GM12878 (cell line): ENCODE measurements at regions not wholly inside any gene's neighbourhood (a gene's known extent, or its start where the extent isn't known, plus 50 kb on each side); places are given as distances from the start of the nearest gene placed in this dataset.

Source experiments
- ATAC-seq: fragments of 200-7000 bp; cut with Tn5 transposase; 3 replicates; pipeline ENCODE4 v1.9.1; 2020; ENCODE audit warnings: mild to moderate bottlenecking, moderate library complexity
- BruUV-seq: library from RNA; stranded (reverse); fragments of 400-500 nt; replicated peaks from 2 replicates; lab custom pipeline; 2021; lab: Mats Ljungman, UMichigan
- CTCF ChIA-PET: fragments of 300-600 bp; sonication (Branson Sonifier 250); formaldehyde crosslinking; extraction: SDS; loops from one replicate; lab custom pipeline; 2021; ENCODE audit warnings: inconsistent platforms; lab: Yijun Ruan, JAX
- POLR2A ChIA-PET: fragments of 350-600 bp; formaldehyde crosslinking; extraction: SDS; loops from one replicate; lab custom pipeline; 2021; ENCODE audit warnings: inconsistent platforms; lab: Charles Lee
- RAD21 ChIA-PET: fragments of 300-600 bp; sonication (Branson Sonifier 250); formaldehyde crosslinking; loops from one replicate; lab custom pipeline; 2023; ENCODE audit warnings: antibody characterized with exemption; ENCODE audit not compliant: unreplicated experiment; lab: Charles Lee
- SMC1A ChIA-PET: fragments of 300-600 bp; sonication (Branson Sonifier 250); formaldehyde crosslinking; loops from one replicate; lab custom pipeline; 2023; ENCODE audit not compliant: unreplicated experiment, uncharacterized antibody; lab: Charles Lee
- DNase-seq: peaks from one replicate; pipeline ENCODE4 v3.0.0-alpha.2; 2011; ENCODE audit warnings: low read depth, low spot score
- FAIRE-seq: peaks from 3 replicates; lab custom pipeline; 2011; peaks lifted over from hg19 to GRCh38; lab: Jason Lieb, UNC
- H2AFZ ChIP-seq: 2 replicates; pipeline ENCODE4 v1.6.0; 2011; ENCODE audit warnings: low read depth, low read length, control low read depth; ENCODE audit not compliant: control insufficient read depth
- H3K27ac ChIP-seq: 2 replicates; pipeline ENCODE4 v1.5.1; 2011; ENCODE audit warnings: control low read depth; ENCODE audit not compliant: control insufficient read depth, insufficient read depth
- H3K27me3 ChIP-seq, 2 experiments: replicated peaks in 1 of 2; 2 replicates each; pipeline versions ENCODE4 v1.6.0 to v1.6.1; 2011; ENCODE audit warnings: low read length in 1 of 2; ENCODE audit not compliant: control insufficient read depth in 2 of 2, insufficient read depth in 2 of 2
- H3K36me3 ChIP-seq, 2 experiments: 2 replicates each; pipeline ENCODE4 v1.5.1; 2011; ENCODE audit warnings: low read length in 1 of 2; ENCODE audit not compliant: control insufficient read depth in 2 of 2, insufficient read depth in 2 of 2
- H3K4me1 ChIP-seq: 2 replicates; pipeline ENCODE4 v1.6.1; 2011; ENCODE audit warnings: mild to moderate bottlenecking, low read length, moderate library complexity, mixed read lengths; ENCODE audit not compliant: control insufficient read depth, insufficient read depth
- H3K4me2 ChIP-seq: 2 replicates; pipeline ENCODE4 v1.6.0; 2011; ENCODE audit warnings: control low read depth; ENCODE audit not compliant: control insufficient read depth, insufficient read depth
- H3K4me3 ChIP-seq: fragments of 200-600 bp; sonication (generic); 2 replicates; pipeline ENCODE4 v1.5.1; 2016
- H3K79me2 ChIP-seq: 2 replicates; pipeline ENCODE4 v1.6.0; 2011; ENCODE audit warnings: low read length; ENCODE audit not compliant: control insufficient read depth, insufficient read depth
- H3K9ac ChIP-seq: 2 replicates; pipeline ENCODE4 v1.8.0; 2011; ENCODE audit warnings: low read length, control low read depth, mixed read lengths; ENCODE audit not compliant: control insufficient read depth, insufficient read depth
- H3K9me3 ChIP-seq: replicated peaks from 3 replicates; pipeline ENCODE4 v1.5.1; 2011; ENCODE audit warnings: mild to moderate bottlenecking, low read length; ENCODE audit not compliant: control insufficient read depth, insufficient read depth
- H4K20me1 ChIP-seq: 2 replicates; pipeline ENCODE4 v1.6.0; 2011; ENCODE audit not compliant: control insufficient read depth, insufficient read depth
- ATF7 ChIP-seq: fragments of 450-650 bp; IDR thresholded peaks from 2 replicates; pipeline ENCODE4 v1.6.1; 2016; ENCODE audit warnings: low read depth, mild to moderate bottlenecking
- CBX5 ChIP-seq: sonication (generic); IDR thresholded peaks from 2 replicates; pipeline ENCODE4 v1.6.1; 2016; ENCODE audit warnings: low read depth, moderate library complexity, mild to moderate bottlenecking, inconsistent platforms
- ELK1 ChIP-seq: IDR thresholded peaks from 2 replicates; pipeline ENCODE4 v1.6.1; 2012; ENCODE audit warnings: low read depth, low read length, improper control_type of control experiment
- EP300 ChIP-seq, 2 experiments: fragments of 150-350 bp in 1 of 2; IDR thresholded peaks; 2 replicates each; pipeline ENCODE4 v1.6.1; 2011 to 2012; ENCODE audit warnings: low read depth in 2 of 2, low read length in 2 of 2, borderline replicate concordance in 1 of 2, improper control_type of control experiment in 1 of 2, inconsistent platforms in 1 of 2; ENCODE audit not compliant: control insufficient read depth in 1 of 2
- GABPA ChIP-seq: IDR thresholded peaks from 2 replicates; pipeline ENCODE4 v1.6.1; 2014; ENCODE audit warnings: antibody characterized with exemption, low read depth, mild to moderate bottlenecking, inconsistent platforms
- KDM1A ChIP-seq: fragments of 200-600 bp; sonication (generic); IDR thresholded peaks from 2 replicates; pipeline ENCODE4 v1.6.1; 2016; ENCODE audit warnings: borderline replicate concordance
- NR2C2 ChIP-seq: IDR thresholded peaks from 2 replicates; pipeline ENCODE4 v1.6.1; 2011; ENCODE audit warnings: borderline replicate concordance, low read depth; ENCODE audit not compliant: control insufficient read depth, insufficient read length
- SIX5 ChIP-seq: IDR thresholded peaks from 2 replicates; pipeline ENCODE4 v1.6.1; 2011; ENCODE audit warnings: mild to moderate bottlenecking, low read depth, low read length, moderate library complexity; ENCODE audit not compliant: severe bottlenecking
- STAT1 ChIP-seq: fragments of 450-650 bp; conservative IDR thresholded peaks from 2 replicates; pipeline ENCODE4 v1.6.1; 2014; ENCODE audit warnings: antibody characterized with exemption, mild to moderate bottlenecking
- YY1 ChIP-seq: IDR thresholded peaks from 2 replicates; pipeline ENCODE4 v1.6.1; 2011; ENCODE audit warnings: low read depth, mild to moderate bottlenecking, low read length
- WGBS: methylation state at CpG from one replicate; pipeline ENCODE4 v1.1.6; 2016; ENCODE audit warnings: low lambda C conversion rate; ENCODE audit not compliant: insufficient replicate concordance, insufficient coverage; ENCODE audit errors: missing lambda C conversion rate; 5-methylcytosine and 5-hydroxymethylcytosine counted together
- in situ Hi-C: fragments of 300-500 bp; cut with MboI; formaldehyde crosslinking; loops from 9 replicates; pipeline ENCODE4 v1.14.3; 2018; ENCODE audit warnings: mixed read lengths
- intact Hi-C: fragments of 100-400 bp; cut with micrococcal nuclease; formaldehyde crosslinking; loops from one replicate; pipeline ENCODE4 v1.14.2; 2022; ENCODE audit not compliant: unreplicated experiment
- TF ChIP-seq, protein P1 (sequence below): fragments of 450-650 bp; IDR thresholded peaks from 2 replicates; pipeline ENCODE4 v1.6.1; 2016; ENCODE audit warnings: mild to moderate bottlenecking

GRCh38 chr13:52961256-52961910 is 67.2 kb upstream of the OLFM4 start:
- in situ Hi-C loops, result loop anchor here (10.0 kb wide), 2 partner anchors 297 to 347 kb away; no protein-coding TSS in a partner anchor
- ChIA-PET SMC1A (interaction anchor here (0.6 to 1.2 kb wide), 4 partner anchors 56 to 298 kb away, joined by 3 to 4 read pairs (median 3); no protein-coding TSS in a partner anchor), RAD21 (interaction anchor here (1.3 kb wide), 1 partner anchor 40 kb away, joined by 5 read pairs; no protein-coding TSS in a partner anchor), CTCF (interaction anchor here (0.8 kb wide), 1 partner anchor 12 kb away, joined by 3 read pairs; no protein-coding TSS in a partner anchor), POLR2A (interaction anchor here (1.1 kb wide), 1 partner anchor 152 kb away, joined by 3 read pairs; no protein-coding TSS in a partner anchor)
- no TSS peak for BruUV-seq
- 0% methylated on average over 3 of the region's 3 CpGs for WGBS
- no peaks in the 10 kb centered on the region for H3K36me3 ChIP-seq
- no peak for DNase-seq
- no peaks in the 10 kb centered on the region; the same call in 2 of the 3 replicates for H3K9me3 ChIP-seq
- no peaks in the 10 kb centered on the region for H3K27me3 ChIP-seq
- intact Hi-C loops, result no loop called here
- H3K79me2 ChIP-seq, result no peaks in the 10 kb centered on the region
- peak; percentile 61 for ATAC-seq
- TF ChIP-seq STAT1 (no peak), ATF7 (0 out of 2 replicates have a peak, but pooled peaks have one; percentile 19)
- TF ChIP-seq, protein P1, sequence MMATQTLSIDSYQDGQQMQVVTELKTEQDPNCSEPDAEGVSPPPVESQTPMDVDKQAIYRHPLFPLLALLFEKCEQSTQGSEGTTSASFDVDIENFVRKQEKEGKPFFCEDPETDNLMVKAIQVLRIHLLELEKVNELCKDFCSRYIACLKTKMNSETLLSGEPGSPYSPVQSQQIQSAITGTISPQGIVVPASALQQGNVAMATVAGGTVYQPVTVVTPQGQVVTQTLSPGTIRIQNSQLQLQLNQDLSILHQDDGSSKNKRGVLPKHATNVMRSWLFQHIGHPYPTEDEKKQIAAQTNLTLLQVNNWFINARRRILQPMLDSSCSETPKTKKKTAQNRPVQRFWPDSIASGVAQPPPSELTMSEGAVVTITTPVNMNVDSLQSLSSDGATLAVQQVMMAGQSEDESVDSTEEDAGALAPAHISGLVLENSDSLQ, result peak; percentile 89
- H3K4me2 ChIP-seq, result no peak overlapping the region
- FAIRE-seq, result no peak
- H2AFZ ChIP-seq, result no peak overlapping the region
- no peak overlapping the region for H3K27ac ChIP-seq
- no peak overlapping the region for H3K9ac ChIP-seq
- H4K20me1 ChIP-seq, result no peaks in the 10 kb centered on the region
- no peaks in the 10 kb centered on the region for H3K4me1 ChIP-seq
- H3K4me3 ChIP-seq, result no peak overlapping the region

DNA sequence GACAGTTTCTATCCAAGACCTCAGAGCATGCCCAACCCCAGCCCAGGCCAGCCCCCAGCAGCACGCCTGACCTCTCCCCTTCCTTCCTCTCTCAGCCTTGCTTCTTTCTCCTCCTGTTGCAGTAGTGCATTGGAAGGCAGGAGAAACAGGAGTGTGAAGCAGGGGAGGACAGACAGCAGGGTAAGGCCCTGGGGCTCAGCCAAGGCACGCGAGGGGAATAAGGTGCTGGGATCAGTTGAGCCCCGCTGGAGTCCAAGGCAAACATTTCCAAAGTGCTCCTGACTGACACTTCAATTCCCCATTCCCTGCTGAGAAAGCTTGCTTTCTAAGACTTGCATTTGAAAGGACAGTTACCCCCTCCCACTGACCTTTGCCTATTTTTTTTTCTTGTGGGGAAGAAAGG is 73.1 kb upstream of the OLFM4 start:
- intact Hi-C loops, result no loop called here
- no peak overlapping the region for H3K27ac ChIP-seq
- H4K20me1 ChIP-seq, result no peaks in the 10 kb centered on the region
- FAIRE-seq, result no peak
- ATAC-seq, result no peak
- in situ Hi-C loops, result no loop called here
- CTCF ChIA-PET, result interaction anchor here (3.6 kb wide), 1 partner anchor 12 kb away, joined by 35 read pairs; no protein-coding TSS in a partner anchor
- no peaks in the 10 kb centered on the region for H3K36me3 ChIP-seq
- POLR2A ChIA-PET, result no interaction called here
- H3K27me3 ChIP-seq, result no peaks in the 10 kb centered on the region
- no peak overlapping the region for H2AFZ ChIP-seq
- H3K4me1 ChIP-seq, result no peaks in the 10 kb centered on the region
- whole genome bisulfite sequencing, result 50% methylated on average over 4 of the region's 4 CpGs
- H3K79me2 ChIP-seq, result no peaks in the 10 kb centered on the region
- no peak overlapping the region for H3K4me2 ChIP-seq
- H3K4me3 ChIP-seq, result no peak overlapping the region
- SMC1A ChIA-PET, result interaction anchor here (3.3 kb wide), 1 partner anchor 13 kb away, joined by 13 read pairs; no protein-coding TSS in a partner anchor
- BruUV-seq, result no TSS peak
- no peaks in the 10 kb centered on the region; the same call in 2 of the 3 replicates for H3K9me3 ChIP-seq
- no peak overlapping the region for H3K9ac ChIP-seq
- no peak for DNase-seq
- RAD21 ChIA-PET, result no interaction called here
- TF ChIP-seq CBX5 (no peak), GABPA (no peak), EP300 (IDR thresholded peaks at IDR 0.05; ENCODE audit: borderline replicate concordance in 1 of 2, control insufficient read depth in 1 of 2, low read depth in 2 of 2, low read length in 2 of 2) (no peak), YY1 (no peak), NR2C2 (no peak), SIX5 (no peak), KDM1A (no peak), ELK1 (no peak)
- TF ChIP-seq, protein P1, result no peak
